Mucosa of rectum (tissue), 2 donors: ENCODE measurements at regions not wholly inside any gene's neighbourhood (a gene's known extent, or its start where the extent isn't known, plus 50 kb on each side); places are given as distances from the start of the nearest gene placed in this dataset.

Experiments used
- H3K27ac ChIP-seq, 2 donors: one replicate each; pipeline ENCODE4 v1.7.0; 2013; ENCODE audit warnings: inconsistent platforms in 2 of 2, low read depth in 2 of 2, low read length in 2 of 2
- H3K27me3 ChIP-seq, 2 donors: one replicate each; pipeline ENCODE4 v1.7.0; 2013; ENCODE audit warnings: low read length in 2 of 2; ENCODE audit not compliant: control insufficient read depth in 2 of 2, insufficient read depth in 2 of 2
- H3K36me3 ChIP-seq, 2 donors: one replicate each; pipeline ENCODE4 v1.7.0; 2013; ENCODE audit warnings: low read length in 2 of 2; ENCODE audit not compliant: control insufficient read depth in 2 of 2, insufficient read depth in 2 of 2
- H3K4me1 ChIP-seq, 2 donors: one replicate each; pipeline ENCODE4 v1.7.0; 2013; ENCODE audit warnings: low read length in 2 of 2, mild to moderate bottlenecking in 1 of 2; ENCODE audit not compliant: control insufficient read depth in 2 of 2, insufficient read depth in 2 of 2
- H3K4me3 ChIP-seq, 2 donors: one replicate each; pipeline ENCODE4 v1.7.0; 2013; ENCODE audit warnings: low read length in 2 of 2
- H3K9ac ChIP-seq, 2 donors: one replicate each; pipeline ENCODE4 v1.7.0; 2013; ENCODE audit warnings: low read length in 2 of 2, low read depth in 1 of 2, mild to moderate bottlenecking in 1 of 2
- H3K9me3 ChIP-seq, 2 donors: one replicate each; pipeline ENCODE4 v1.7.0; 2013; ENCODE audit warnings: low read length in 2 of 2; ENCODE audit not compliant: control insufficient read depth in 2 of 2
- donor health status: healthy.
- donor health status: Normal muscosa, but diverticular disease.

DNA sequence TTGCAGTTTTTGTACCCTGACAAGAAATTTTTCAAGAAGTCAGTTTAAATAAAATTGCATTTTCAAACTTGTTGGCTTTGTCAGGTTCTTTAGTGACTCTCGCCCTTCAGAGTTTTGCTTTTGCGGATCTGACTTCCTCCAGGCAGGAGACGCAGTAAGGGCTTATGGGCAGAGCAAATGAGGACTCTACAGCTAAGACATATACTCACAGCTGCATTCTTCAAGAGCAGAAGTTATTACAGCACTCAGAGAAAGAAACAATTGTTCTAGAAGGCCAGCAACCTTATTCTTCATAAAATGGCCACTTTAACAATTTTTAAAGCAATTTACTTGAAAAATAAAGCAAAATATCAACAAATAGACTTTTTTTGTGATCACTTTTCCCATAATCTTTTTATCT is 438.8 kb upstream of the THRB start:
- Histone ChIP-seq H3K4me1 (no peaks in the 10 kb centered on the region), H3K9me3 (no peaks in the 10 kb centered on the region), H3K4me3 (no peak overlapping the region), H3K27me3 (no peaks in the 10 kb centered on the region), H3K27ac (no peak overlapping the region), H3K36me3 (no peaks in the 10 kb centered on the region), H3K9ac (no peak overlapping the region)

GRCh38 chr3:24936574-24936973 is 441.9 kb upstream of the THRB start:
- H3K27me3 ChIP-seq = no peaks in the 10 kb centered on the region
- no peaks in the 10 kb centered on the region for H3K36me3 ChIP-seq
- H3K9ac ChIP-seq = no peak overlapping the region
- H3K4me1 ChIP-seq = no peaks in the 10 kb centered on the region
- no peak overlapping the region for H3K4me3 ChIP-seq
- no peaks in the 10 kb centered on the region for H3K9me3 ChIP-seq
- no peak overlapping the region for H3K27ac ChIP-seq

- Histone ChIP-seq H3K27me3 (no peaks in the 10 kb centered on the region), H3K36me3 (no peaks in the 10 kb centered on the region), H3K4me1 (no peaks in the 10 kb centered on the region), H3K9ac (no peak overlapping the region), H3K27ac (no peak overlapping the region), H3K9me3 (no peaks in the 10 kb centered on the region), H3K4me3 (no peak overlapping the region)
These were observed 442.6 kb upstream of the THRB start for GRCh38 chr3:24937228-24937627.

- Histone ChIP-seq H3K27me3 (no peaks in the 10 kb centered on the region), H3K4me3 (no peak overlapping the region), H3K4me1 (no peaks in the 10 kb centered on the region), H3K36me3 (no peaks in the 10 kb centered on the region), H3K9me3 (no peaks in the 10 kb centered on the region), H3K9ac (no peak overlapping the region), H3K27ac (no peak overlapping the region)
These were observed 443.1 kb upstream of the THRB start for GRCh38 chr3:24937780-24938179.

- H3K9ac ChIP-seq = no peak overlapping the region
- H3K4me1 ChIP-seq = no peaks in the 10 kb centered on the region
- no peaks in the 10 kb centered on the region for H3K9me3 ChIP-seq
- H3K27me3 ChIP-seq = no peaks in the 10 kb centered on the region
- no peaks in the 10 kb centered on the region for H3K36me3 ChIP-seq
- no peak overlapping the region for H3K27ac ChIP-seq
- no peak overlapping the region for H3K4me3 ChIP-seq
These were observed 449.3 kb upstream of the THRB start for GRCh38 chr3:24943961-24944360.

- Histone ChIP-seq H3K4me1 (no peaks in the 10 kb centered on the region), H3K27ac (no peak overlapping the region), H3K36me3 (no peaks in the 10 kb centered on the region), H3K9me3 (no peaks in the 10 kb centered on the region), H3K27me3 (no peaks in the 10 kb centered on the region), H3K4me3 (no peak overlapping the region), H3K9ac (no peak overlapping the region)
These were observed 450.3 kb upstream of the THRB start for GRCh38 chr3:24944805-24945520.

DNA sequence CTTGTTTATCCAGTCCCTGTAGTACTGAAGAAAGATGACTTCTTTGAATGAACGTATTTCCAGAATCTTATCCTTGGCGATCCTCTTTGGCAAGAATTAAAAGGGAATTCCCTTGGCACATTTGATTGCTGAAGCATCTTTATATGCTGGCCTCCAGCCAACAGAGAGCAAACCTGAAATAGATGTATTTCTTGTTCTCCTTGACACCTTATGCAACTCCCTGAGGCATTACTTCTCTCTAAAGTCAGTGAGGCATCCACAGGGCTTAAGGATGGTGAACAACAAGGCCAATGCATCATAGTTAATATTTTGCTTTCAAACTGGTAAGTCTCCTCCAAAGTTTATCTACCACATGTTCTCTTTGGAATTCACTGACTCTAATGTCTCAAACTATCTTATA is 450.9 kb upstream of the THRB start:
- Histone ChIP-seq H3K27me3 (no peaks in the 10 kb centered on the region), H3K9ac (no peak overlapping the region), H3K9me3 (no peaks in the 10 kb centered on the region), H3K4me1 (no peaks in the 10 kb centered on the region), H3K4me3 (no peak overlapping the region), H3K27ac (no peak overlapping the region), H3K36me3 (no peaks in the 10 kb centered on the region)

- no peaks in the 10 kb centered on the region for H3K27me3 ChIP-seq
- H3K36me3 ChIP-seq = no peaks in the 10 kb centered on the region
- no peaks in the 10 kb centered on the region for H3K9me3 ChIP-seq
- no peak overlapping the region for H3K9ac ChIP-seq
- no peak overlapping the region for H3K4me3 ChIP-seq
- no peak overlapping the region for H3K27ac ChIP-seq
- no peaks in the 10 kb centered on the region for H3K4me1 ChIP-seq
These were observed 452.5 kb upstream of the THRB start for GRCh38 chr3:24947103-24947502.

GRCh38 chr3:24951180-24951579 is 456.5 kb upstream of the THRB start:
- Histone ChIP-seq H3K9ac (no peak overlapping the region), H3K9me3 (no peaks in the 10 kb centered on the region), H3K4me1 (no peaks in the 10 kb centered on the region), H3K27me3 (no peaks in the 10 kb centered on the region), H3K4me3 (no peak overlapping the region), H3K27ac (no peak overlapping the region), H3K36me3 (no peaks in the 10 kb centered on the region)

DNA sequence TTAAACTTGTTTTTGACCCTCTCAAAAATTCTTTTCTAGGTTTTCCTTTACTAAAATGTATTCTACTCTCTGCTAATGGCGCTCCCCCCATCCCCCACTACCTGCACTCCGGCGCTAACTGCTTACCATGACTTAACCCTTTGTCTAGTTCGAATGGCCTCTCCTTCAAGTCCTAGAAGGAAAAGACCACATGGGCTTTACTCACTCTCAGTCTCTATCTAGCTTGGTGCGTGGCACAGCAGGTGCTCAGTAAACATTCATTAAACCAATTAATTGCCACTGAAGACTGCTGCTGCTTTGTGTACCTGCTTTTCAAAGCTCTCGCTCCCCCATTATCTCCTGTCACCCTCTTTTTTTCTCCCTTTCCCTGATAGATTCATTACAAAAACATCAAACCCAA is 457.7 kb upstream of the THRB start:
- Histone ChIP-seq H3K4me1 (no peaks in the 10 kb centered on the region), H3K36me3 (no peaks in the 10 kb centered on the region), H3K9ac (no peak overlapping the region), H3K4me3 (no peak overlapping the region), H3K9me3 (no peaks in the 10 kb centered on the region), H3K27ac (no peak overlapping the region), H3K27me3 (no peaks in the 10 kb centered on the region)
